ACC112 (cell line): ENCODE measurements at regions not wholly inside any gene's neighbourhood (a gene's known extent, or its start where the extent isn't known, plus 50 kb on each side); places are given as distances from the start of the nearest gene placed in this dataset.

ENCODE experiments used
- H2AFZ ChIP-seq: fragments of 200-600 bp; sonication (generic); one replicate; pipeline ENCODE4 v1.6.0; 2017; ENCODE audit warnings: antibody characterized with exemption, low read length; ENCODE audit not compliant: unreplicated experiment
- H3K27ac ChIP-seq: fragments of 200-600 bp; sonication (generic); 2 replicates; pipeline ENCODE4 v1.5.1; 2014; ENCODE audit warnings: low read depth, mild to moderate bottlenecking, antibody characterized with exemption, low read length, moderate library complexity
- H3K27me3 ChIP-seq: fragments of 200-600 bp; sonication (generic); 2 replicates; pipeline ENCODE4 v1.6.1; 2014; ENCODE audit warnings: mild to moderate bottlenecking, antibody characterized with exemption, low read length, moderate library complexity, mixed read lengths; ENCODE audit not compliant: insufficient read depth
- H3K36me3 ChIP-seq: fragments of 200-600 bp; sonication (generic); 2 replicates; pipeline ENCODE4 v1.6.1; 2016; ENCODE audit warnings: mild to moderate bottlenecking, antibody characterized with exemption, low read length, moderate library complexity, mixed read lengths; ENCODE audit not compliant: insufficient read depth
- H3K4me1 ChIP-seq: fragments of 200-600 bp; sonication (generic); one replicate; pipeline ENCODE4 v1.6.1; 2016; ENCODE audit warnings: low read length, mixed read lengths; ENCODE audit not compliant: insufficient read depth, unreplicated experiment, control insufficient read depth
- H3K4me3 ChIP-seq: fragments of 200-600 bp; sonication (generic); 2 replicates; pipeline ENCODE4 v1.5.1; 2014; ENCODE audit warnings: mild to moderate bottlenecking, low read depth, low read length
- H3K79me2 ChIP-seq: fragments of 200-600 bp; sonication (generic); one replicate; pipeline ENCODE4 v1.6.0; 2016; ENCODE audit warnings: low read length; ENCODE audit not compliant: control insufficient read depth, unreplicated experiment, insufficient read depth

GRCh38 chrY:8488955-8489354 lies 848.3 kb upstream of the TSPY4 start:
- no peak overlapping the region for H3K4me3 ChIP-seq
- H3K79me2 ChIP-seq, result no peaks in the 10 kb centered on the region
- H3K27me3 ChIP-seq, result no peaks in the 10 kb centered on the region
- no peak overlapping the region for H2AFZ ChIP-seq
- H3K27ac ChIP-seq, result no peak overlapping the region
- H3K4me1 ChIP-seq, result no peaks in the 10 kb centered on the region
- H3K36me3 ChIP-seq, result no peaks in the 10 kb centered on the region

- Histone ChIP-seq H3K4me3 (no peak overlapping the region), H3K79me2 (no peaks in the 10 kb centered on the region), H3K27ac (no peak overlapping the region), H3K4me1 (no peaks in the 10 kb centered on the region), H2AFZ (no peak overlapping the region), H3K36me3 (no peaks in the 10 kb centered on the region), H3K27me3 (no peaks in the 10 kb centered on the region)
Measured at GRCh38 chrY:8489880-8490630, 847.2 kb upstream of the TSPY4 start.

GRCh38 chrY:8494396-8494795 lies 842.9 kb upstream of the TSPY4 start:
- Histone ChIP-seq H3K79me2 (no peaks in the 10 kb centered on the region), H3K4me3 (no peak overlapping the region), H3K27me3 (no peaks in the 10 kb centered on the region), H3K27ac (no peak overlapping the region), H3K36me3 (no peaks in the 10 kb centered on the region), H2AFZ (no peak overlapping the region), H3K4me1 (no peaks in the 10 kb centered on the region)

- H2AFZ ChIP-seq, result no peak overlapping the region
- no peak overlapping the region for H3K27ac ChIP-seq
- no peaks in the 10 kb centered on the region for H3K79me2 ChIP-seq
- no peak overlapping the region for H3K4me3 ChIP-seq
- H3K4me1 ChIP-seq, result no peaks in the 10 kb centered on the region
- H3K36me3 ChIP-seq, result no peaks in the 10 kb centered on the region
- no peaks in the 10 kb centered on the region for H3K27me3 ChIP-seq
Measured at GRCh38 chrY:8495243-8495642, 842.0 kb upstream of the TSPY4 start.

- no peaks in the 10 kb centered on the region for H3K27me3 ChIP-seq
- H3K4me3 ChIP-seq, result no peak overlapping the region
- no peaks in the 10 kb centered on the region for H3K36me3 ChIP-seq
- no peak overlapping the region for H3K27ac ChIP-seq
- no peaks in the 10 kb centered on the region for H3K4me1 ChIP-seq
- H3K79me2 ChIP-seq, result no peaks in the 10 kb centered on the region
- H2AFZ ChIP-seq, result no peak overlapping the region
Measured at GRCh38 chrY:8500888-8501287, 836.4 kb upstream of the TSPY4 start.

GRCh38 chrY:8533468-8533867 lies 803.8 kb upstream of the TSPY4 start:
- Histone ChIP-seq H3K4me3 (no peak overlapping the region), H3K27me3 (no peaks in the 10 kb centered on the region), H3K79me2 (no peaks in the 10 kb centered on the region), H3K36me3 (no peaks in the 10 kb centered on the region), H3K4me1 (no peaks in the 10 kb centered on the region), H3K27ac (no peak overlapping the region), H2AFZ (no peak overlapping the region)

GRCh38 chrY:8535704-8536103 lies 801.6 kb upstream of the TSPY4 start:
- Histone ChIP-seq H3K27me3 (no peaks in the 10 kb centered on the region), H3K79me2 (no peaks in the 10 kb centered on the region), H3K4me1 (no peaks in the 10 kb centered on the region), H3K27ac (no peak overlapping the region), H2AFZ (no peak overlapping the region), H3K36me3 (no peaks in the 10 kb centered on the region), H3K4me3 (no peak overlapping the region)

- no peaks in the 10 kb centered on the region for H3K4me1 ChIP-seq
- no peak overlapping the region for H2AFZ ChIP-seq
- H3K79me2 ChIP-seq, result no peaks in the 10 kb centered on the region
- H3K27ac ChIP-seq, result no peak overlapping the region
- H3K36me3 ChIP-seq, result no peaks in the 10 kb centered on the region
- no peaks in the 10 kb centered on the region for H3K27me3 ChIP-seq
- no peak overlapping the region for H3K4me3 ChIP-seq
Measured at GRCh38 chrY:8536277-8536676, 801.0 kb upstream of the TSPY4 start.

GRCh38 chrY:8541306-8541705 lies 796.0 kb upstream of the TSPY4 start:
- Histone ChIP-seq H3K79me2 (no peaks in the 10 kb centered on the region), H2AFZ (no peak overlapping the region), H3K4me3 (no peak overlapping the region), H3K27me3 (no peaks in the 10 kb centered on the region), H3K27ac (no peak overlapping the region), H3K36me3 (no peaks in the 10 kb centered on the region), H3K4me1 (no peaks in the 10 kb centered on the region)

GRCh38 chrY:8544715-8545114 lies 792.5 kb upstream of the TSPY4 start:
- Histone ChIP-seq H3K4me3 (no peak overlapping the region), H3K36me3 (no peaks in the 10 kb centered on the region), H3K4me1 (no peaks in the 10 kb centered on the region), H3K27me3 (no peaks in the 10 kb centered on the region), H3K27ac (no peak overlapping the region), H3K79me2 (no peaks in the 10 kb centered on the region), H2AFZ (no peak overlapping the region)

- Histone ChIP-seq H3K27ac (no peak overlapping the region), H3K4me1 (no peaks in the 10 kb centered on the region), H3K79me2 (no peaks in the 10 kb centered on the region), H3K4me3 (no peak overlapping the region), H2AFZ (no peak overlapping the region), H3K27me3 (no peaks in the 10 kb centered on the region), H3K36me3 (no peaks in the 10 kb centered on the region)
Measured at GRCh38 chrY:8547931-8548330, 789.3 kb upstream of the TSPY4 start.
